Mammary epithelial cell (primary cell): ENCODE measurements at regions not wholly inside any gene's neighbourhood (a gene's known extent, or its start where the extent isn't known, plus 50 kb on each side); places are given as distances from the start of the nearest gene placed in this dataset.

Experiments used
- CTCF ChIP-seq, 2 donors: IDR thresholded peaks in 1 of 2; conservative IDR thresholded peaks in 1 of 2; 2 replicates each; pipeline ENCODE4 v1.5.1; 2011 to 2012; ENCODE audit warnings: inconsistent platforms in 2 of 2, low read length in 2 of 2, mild to moderate bottlenecking in 2 of 2, control low read depth in 1 of 2, low read depth in 1 of 2; ENCODE audit not compliant: insufficient read depth in 1 of 2; ENCODE audit errors: extremely low read depth in 1 of 2
- EZH2 ChIP-seq: IDR thresholded peaks from 2 replicates; pipeline ENCODE4 v1.6.1; 2012; ENCODE audit warnings: low read length, inconsistent platforms, borderline replicate concordance

GRCh38 chr5:40395251-40395650 lies 284.5 kb upstream of the PTGER4 start:
- TF ChIP-seq EZH2, result no peak
- TF ChIP-seq CTCF (conservative IDR thresholded peaks at IDR 0.05 in 1 of 2, IDR thresholded peaks at IDR 0.05 in 1 of 2; ENCODE audit: extremely low read depth in 1 of 2, insufficient read depth in 1 of 2, low read depth in 1 of 2, low read length in 2 of 2), result no peak
